Adrenal gland (tissue), 7 donors: ENCODE measurements at regions not wholly inside any gene's neighbourhood (a gene's known extent, or its start where the extent isn't known, plus 50 kb on each side); places are given as distances from the start of the nearest gene placed in this dataset.

Source experiments
- DNase-seq, 7 donors: peaks; one replicate each; pipeline ENCODE4 v3.0.0-alpha.2; 2019 to 2020
- H3K27ac ChIP-seq, 5 donors: fragments of 200-600 bp; sonication (generic) in 4 of 5; 1 replicate in 3 of 5; 2 replicates in 2 of 5; pipeline versions ENCODE4 v1.5.1 to v1.8.0; 2016 to 2020; ENCODE audit warnings: mild to moderate bottlenecking in 1 of 5
- H3K27me3 ChIP-seq: fragments of 200-600 bp; 2 replicates; pipeline ENCODE4 v1.8.0; 2021
- H3K36me3 ChIP-seq, 2 donors: fragments of 200-600 bp; replicated peaks in 1 of 2; 1 replicate in 1 of 2; 2 replicates in 1 of 2; pipeline versions ENCODE4 v1.5.1 to v1.8.0; 2018 to 2022
- H3K4me1 ChIP-seq, 2 donors: fragments of 200-600 bp; replicated peaks in 1 of 2; 1 replicate in 1 of 2; 2 replicates in 1 of 2; pipeline versions ENCODE4 v1.5.1 to v1.8.0; 2018 to 2021
- H3K4me3 ChIP-seq, 4 donors: fragments of 200-600 bp; sonication (generic) in 3 of 4; one replicate each; pipeline ENCODE4 v1.5.1; 2016 to 2018
- H3K9me3 ChIP-seq, 3 donors: fragments of 200-600 bp; sonication (generic) in 1 of 3; replicated peaks in 1 of 3; 1 replicate in 2 of 3; 2 replicates in 1 of 3; pipeline versions ENCODE4 v1.5.1 to v1.8.0; 2016 to 2021
- POLR2A ChIP-seq, 2 donors: fragments of 450-650 bp; IDR thresholded peaks; one replicate each; pipeline ENCODE4 v1.6.1; 2017; ENCODE audit warnings: antibody characterized with exemption in 2 of 2, mild to moderate bottlenecking in 2 of 2, moderate library complexity in 1 of 2
- intact Hi-C, 2 donors: fragments of 100-400 bp; cut with DNase I; formaldehyde crosslinking; loops; one replicate each; pipeline versions ENCODE4 v1.14.1 to v1.15.0; 2022 to 2023
- small RNA-seq, 2 donors: library from RNA; depleted of rRNA; stranded (forward); fragments of <200 nt; gene quantifications; one replicate each; pipeline ENCODE3, GENCODE V24; 2016
- TF ChIP-seq, protein P1 (sequence below), 6 experiments: fragments of 450-650 bp in 4 of 6; fragments of 200-600 bp in 2 of 6; sonication (generic) in 1 of 6; IDR thresholded peaks; 1 replicate in 5 of 6; 2 replicates in 1 of 6; pipeline versions ENCODE4 v1.5.1 to v1.8.0; 2016 to 2021; ENCODE audit warnings: antibody characterized with exemption in 6 of 6, mild to moderate bottlenecking in 2 of 6, moderate library complexity in 1 of 6
- donor health status: DM: yes; HTN: yes; CAD: no.
- donor health status: DM: no; HTN: no; CAD: no.
- donor health status: DM: no; HTN: no; CAD: no.

DNA sequence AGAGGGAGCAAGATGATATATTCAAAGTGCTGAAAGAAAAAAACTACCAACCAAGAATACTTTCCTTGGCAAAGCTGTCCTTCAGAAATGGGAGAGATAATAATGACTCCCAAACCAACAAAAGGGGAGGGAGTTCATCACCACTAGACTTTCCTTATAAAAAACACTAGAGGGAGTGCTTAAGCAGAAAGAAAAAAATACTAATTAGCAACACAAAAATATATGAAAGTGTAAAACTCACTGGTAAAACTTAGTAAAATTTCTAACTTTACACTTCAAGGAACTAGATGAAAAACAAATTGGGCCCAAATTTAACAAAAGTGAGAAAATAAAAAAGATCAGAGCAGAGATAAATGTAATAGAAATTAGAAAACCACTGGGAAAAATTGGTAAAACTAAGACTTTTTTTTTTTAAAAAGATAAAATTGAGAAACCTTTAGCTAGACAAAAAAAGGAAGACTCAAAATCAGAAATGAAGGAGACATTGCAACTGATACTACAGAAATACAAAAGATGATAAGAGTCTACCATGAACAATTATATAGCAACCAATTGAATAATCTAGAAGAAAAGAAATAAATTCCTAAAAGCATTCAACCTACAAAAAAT lies 60.4 kb upstream of the FAR2 start:
- Histone ChIP-seq H3K27me3 (no peaks in the 10 kb centered on the region), H3K36me3 (no peaks in the 10 kb centered on the region), H3K27ac (no peak overlapping the region), H3K9me3 (no peaks in the 10 kb centered on the region), H3K4me3 (no peak overlapping the region), H3K4me1 (no peaks in the 10 kb centered on the region)
- DNase-seq, result no peak
- TF ChIP-seq, protein P1, sequence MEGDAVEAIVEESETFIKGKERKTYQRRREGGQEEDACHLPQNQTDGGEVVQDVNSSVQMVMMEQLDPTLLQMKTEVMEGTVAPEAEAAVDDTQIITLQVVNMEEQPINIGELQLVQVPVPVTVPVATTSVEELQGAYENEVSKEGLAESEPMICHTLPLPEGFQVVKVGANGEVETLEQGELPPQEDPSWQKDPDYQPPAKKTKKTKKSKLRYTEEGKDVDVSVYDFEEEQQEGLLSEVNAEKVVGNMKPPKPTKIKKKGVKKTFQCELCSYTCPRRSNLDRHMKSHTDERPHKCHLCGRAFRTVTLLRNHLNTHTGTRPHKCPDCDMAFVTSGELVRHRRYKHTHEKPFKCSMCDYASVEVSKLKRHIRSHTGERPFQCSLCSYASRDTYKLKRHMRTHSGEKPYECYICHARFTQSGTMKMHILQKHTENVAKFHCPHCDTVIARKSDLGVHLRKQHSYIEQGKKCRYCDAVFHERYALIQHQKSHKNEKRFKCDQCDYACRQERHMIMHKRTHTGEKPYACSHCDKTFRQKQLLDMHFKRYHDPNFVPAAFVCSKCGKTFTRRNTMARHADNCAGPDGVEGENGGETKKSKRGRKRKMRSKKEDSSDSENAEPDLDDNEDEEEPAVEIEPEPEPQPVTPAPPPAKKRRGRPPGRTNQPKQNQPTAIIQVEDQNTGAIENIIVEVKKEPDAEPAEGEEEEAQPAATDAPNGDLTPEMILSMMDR (IDR thresholded peaks at IDR 0.05), result peak in 2 of 6 experiments; percentile 16 to 23
- no peak for TF ChIP-seq POLR2A (IDR thresholded peaks at IDR 0.05)
- intact Hi-C loops, result no loop called here

Small RNA genes in the stretch of these regions (small RNA-seq; reads per million reads assigned to genes)
- gene AC024255.1, result 0 reads per million in 2 donors
